ENCODE measurements at regions not wholly inside any gene's neighbourhood (a gene's known extent, or its start where the extent isn't known, plus 50 kb on each side); places are given as distances from the start of the nearest gene placed in this dataset.
A peak's percentile ranks its signal among the peaks of the same experiment; 100 is the strongest.

GRCh38 chr20:22942742-22943141 is 92.4 kb upstream of the SSTR4 start:
- no peak overlapping the region for H3K4me3 ChIP-seq (replicated peaks in 1 of 2; ENCODE audit: low read depth in 2 of 2, low read length in 2 of 2)
- TF ChIP-seq CTCF (IDR thresholded peaks at IDR 0.05; ENCODE audit: low read depth, low read length), result no peak
- no peak for DNase-seq (ENCODE audit: low read depth in 2 of 2)

GRCh38 chr20:22944062-22944461 is 91.0 kb upstream of the SSTR4 start:
- H3K4me3 ChIP-seq (replicated peaks in 1 of 2; ENCODE audit: low read depth in 2 of 2, low read length in 2 of 2), result no peak overlapping the region
- TF ChIP-seq CTCF (IDR thresholded peaks at IDR 0.05; ENCODE audit: low read depth, low read length), result no peak
- DNase-seq (ENCODE audit: low read depth in 2 of 2), result peak in 1 of 2 donors; percentile 23

DNA sequence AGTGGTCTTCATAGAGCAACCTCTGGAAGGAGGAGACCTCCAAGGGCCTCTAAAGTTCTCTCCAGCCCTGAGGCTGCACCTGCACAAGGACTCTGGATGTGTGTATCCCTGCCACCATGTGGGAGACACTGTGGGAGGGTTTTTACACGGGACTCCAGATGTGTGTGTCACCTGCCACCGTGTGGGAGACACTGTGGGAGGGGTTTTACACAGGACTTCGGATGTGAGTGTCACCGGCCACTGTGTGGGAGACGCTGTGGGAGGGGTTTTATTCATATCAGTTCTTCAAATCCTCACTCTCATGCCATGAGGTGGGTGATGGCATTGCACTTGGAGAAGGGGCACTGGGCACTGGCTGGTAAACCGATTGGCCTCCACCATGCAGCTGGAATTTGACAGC is 90.2 kb upstream of the SSTR4 start:
- TF ChIP-seq CTCF (IDR thresholded peaks at IDR 0.05; ENCODE audit: low read depth, low read length), result no peak
- DNase-seq (ENCODE audit: low read depth in 2 of 2), result no peak
- H3K4me3 ChIP-seq (replicated peaks in 1 of 2; ENCODE audit: low read depth in 2 of 2, low read length in 2 of 2), result no peak overlapping the region

DNA sequence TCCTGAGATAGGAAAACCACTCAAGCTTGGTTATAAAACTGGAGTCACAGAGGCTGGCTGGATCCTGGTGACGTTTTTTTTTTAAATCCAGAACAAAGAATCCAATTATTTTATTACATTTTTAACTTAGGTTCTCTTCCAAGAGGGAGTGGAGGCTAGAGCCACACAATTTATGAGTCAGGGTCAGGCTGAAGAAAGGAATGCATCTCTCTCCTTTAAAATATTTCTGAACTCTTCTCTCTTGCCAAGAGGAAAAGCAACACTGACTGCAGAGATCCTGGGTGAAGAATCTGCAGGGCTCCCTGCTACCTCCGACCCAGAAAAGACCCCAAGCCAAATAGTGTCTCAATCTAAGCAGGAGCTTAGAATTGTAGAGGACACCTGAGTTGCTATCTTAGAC is 88.5 kb upstream of the SSTR4 start:
- no peak overlapping the region for H3K4me3 ChIP-seq (replicated peaks in 1 of 2; ENCODE audit: low read depth in 2 of 2, low read length in 2 of 2)
- no peak for TF ChIP-seq CTCF (IDR thresholded peaks at IDR 0.05; ENCODE audit: low read depth, low read length)
- peak; percentile 17 to 55 for DNase-seq (ENCODE audit: low read depth in 2 of 2)

DNA sequence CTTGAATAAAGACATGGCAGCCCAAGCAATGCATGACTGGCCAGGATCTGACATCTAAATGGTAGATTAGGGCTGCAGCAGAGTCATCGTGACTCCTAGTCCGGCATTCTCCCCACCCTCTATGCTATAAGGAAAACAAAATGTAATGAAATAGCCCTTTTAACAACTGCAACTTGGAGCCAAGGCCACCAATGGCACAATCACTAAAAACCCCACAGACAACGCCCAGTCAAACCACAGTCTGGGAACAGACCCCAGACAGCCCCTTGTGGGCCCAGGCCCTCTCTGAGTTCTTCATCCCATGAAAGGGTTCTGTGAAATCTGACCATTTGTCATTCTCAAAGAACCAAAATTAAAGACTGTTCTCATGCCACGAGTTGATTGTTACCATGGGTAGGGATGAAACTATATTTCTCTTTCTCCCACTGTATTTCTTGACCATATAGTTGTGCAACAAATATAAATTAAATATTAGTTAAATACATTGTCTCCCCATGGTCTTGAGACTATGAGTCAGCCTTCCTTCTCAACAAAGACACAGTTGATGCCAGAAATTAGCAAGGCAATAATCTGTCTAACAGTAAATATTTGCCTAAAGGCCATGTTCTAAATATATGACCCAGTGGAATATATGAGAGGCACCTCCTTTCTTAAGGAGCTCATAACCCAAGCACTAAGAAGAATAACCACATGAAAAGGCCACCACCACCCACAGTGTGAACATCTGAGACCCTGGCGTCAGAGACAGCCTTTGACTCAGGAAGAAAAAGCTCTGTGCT is 85.6 kb upstream of the SSTR4 start:
- DNase-seq (ENCODE audit: low read depth in 2 of 2), result peak; percentile 15 to 32
- no peak for TF ChIP-seq CTCF (IDR thresholded peaks at IDR 0.05; ENCODE audit: low read depth, low read length)
- H3K4me3 ChIP-seq (replicated peaks in 1 of 2; ENCODE audit: low read depth in 2 of 2, low read length in 2 of 2), result no peak overlapping the region

- no peak overlapping the region for H3K4me3 ChIP-seq (replicated peaks in 1 of 2; ENCODE audit: low read depth in 2 of 2, low read length in 2 of 2)
- no peak for TF ChIP-seq CTCF (IDR thresholded peaks at IDR 0.05; ENCODE audit: low read depth, low read length)
- DNase-seq (ENCODE audit: low read depth in 2 of 2), result no peak
Observed at GRCh38 chr20:22951966-22952365, 83.1 kb upstream of the SSTR4 start.

- H3K4me3 ChIP-seq (replicated peaks in 1 of 2; ENCODE audit: low read depth in 2 of 2, low read length in 2 of 2), result no peak overlapping the region
- no peak for DNase-seq (ENCODE audit: low read depth in 2 of 2)
- no peak for TF ChIP-seq CTCF (IDR thresholded peaks at IDR 0.05; ENCODE audit: low read depth, low read length)
Observed at GRCh38 chr20:22954661-22955060, 80.5 kb upstream of the SSTR4 start.
